Pulmonary artery endothelial cell (primary cell): ENCODE measurements at regions not wholly inside any gene's neighbourhood (a gene's known extent, or its start where the extent isn't known, plus 50 kb on each side); places are given as distances from the start of the nearest gene placed in this dataset.
"Not testable (repeated sequence)": the region's sequence is repeated elsewhere in the genome, so short reads cannot be mapped to it uniquely, and the experiment has no call there.

ENCODE experiments used
- DNase-seq: peaks from one replicate; pipeline ENCODE4 v3.0.0-alpha.2; 2011; ENCODE audit warnings: low read depth, low spot score

- no peak for DNase-seq
These were observed 1569.3 kb downstream of the PCDH18 start for GRCh38 chr4:135963009-135963408.

DNA sequence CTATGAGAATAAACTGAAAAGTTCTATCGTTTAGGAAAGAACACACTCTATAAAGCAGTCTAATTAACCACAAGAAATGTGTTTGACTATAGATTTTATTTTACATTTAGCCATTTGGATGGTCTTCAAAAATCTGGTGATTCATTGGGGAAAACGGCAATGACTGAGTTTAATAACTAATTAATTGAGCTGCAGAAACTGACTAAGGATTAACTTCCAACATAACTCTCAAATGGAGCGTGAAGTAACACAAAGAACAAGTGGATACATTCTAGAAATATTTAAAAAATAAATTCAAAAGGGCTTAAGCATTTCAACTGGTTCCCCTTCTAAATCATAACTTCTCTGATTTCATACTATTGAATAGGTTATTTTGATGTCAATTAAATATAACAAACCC, 1582.4 kb downstream of the PCDH18 start:
- DNase-seq, result no peak

DNA sequence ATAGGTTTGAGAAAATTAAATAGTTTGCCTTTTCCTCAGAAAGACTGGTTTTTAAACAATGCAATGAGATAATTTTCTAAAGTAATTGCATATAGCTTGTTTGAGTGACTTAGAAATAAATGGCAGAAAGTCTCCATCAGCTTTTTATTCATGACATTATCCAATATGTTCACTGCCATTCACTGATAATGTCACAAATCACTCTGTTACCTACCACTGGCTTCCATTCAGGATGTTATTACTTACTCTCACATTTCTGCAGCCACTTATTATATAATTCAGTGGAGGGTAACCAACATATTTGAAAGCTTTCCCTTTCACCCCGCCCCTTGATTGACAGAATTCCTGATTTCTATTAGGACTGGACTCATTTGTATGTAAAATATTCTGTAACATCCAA, 1583.5 kb downstream of the PCDH18 start:
- DNase-seq, result no peak

DNA sequence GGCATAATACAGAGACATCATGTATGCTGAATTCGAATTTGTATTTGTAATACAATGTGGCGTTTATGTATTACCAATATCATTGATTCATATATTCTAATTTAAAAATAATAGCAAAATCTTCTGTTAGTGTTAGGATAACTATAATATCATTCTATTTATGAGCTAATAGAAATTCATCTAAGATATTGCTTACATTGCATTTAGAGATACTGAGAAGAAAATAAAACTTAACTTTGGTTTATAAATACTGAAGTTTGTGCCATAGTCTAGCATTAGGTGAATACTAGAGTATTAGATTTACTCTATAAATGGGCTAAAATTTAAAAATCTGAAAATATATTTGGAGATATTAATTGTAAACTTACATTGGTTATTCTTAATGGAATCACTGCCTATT, 1590.6 kb downstream of the PCDH18 start:
- DNase-seq, result no peak

- DNase-seq, result no peak
These were observed 1598.3 kb downstream of the PCDH18 start for GRCh38 chr4:135934026-135934425.

GRCh38 chr4:135927651-135928050, 1604.6 kb downstream of the PCDH18 start:
- no peak for DNase-seq

GRCh38 chr4:135921081-135921480, 1611.2 kb downstream of the PCDH18 start:
- DNase-seq, result no peak

- DNase-seq, result no peak
These were observed 1615.3 kb downstream of the PCDH18 start for GRCh38 chr4:135917011-135917410.

- DNase-seq, result no peak
These were observed 1631.3 kb downstream of the PCDH18 start for GRCh38 chr4:135900956-135901355.

GRCh38 chr4:135864304-135864703, 1662.7 kb upstream of the PABPC4L start:
- DNase-seq, result not testable (repeated sequence)

- DNase-seq, result no peak
These were observed 1639.2 kb upstream of the PABPC4L start for GRCh38 chr4:135840781-135841180.

- no peak for DNase-seq
These were observed 1638.1 kb upstream of the PABPC4L start for GRCh38 chr4:135839712-135840111.

DNA sequence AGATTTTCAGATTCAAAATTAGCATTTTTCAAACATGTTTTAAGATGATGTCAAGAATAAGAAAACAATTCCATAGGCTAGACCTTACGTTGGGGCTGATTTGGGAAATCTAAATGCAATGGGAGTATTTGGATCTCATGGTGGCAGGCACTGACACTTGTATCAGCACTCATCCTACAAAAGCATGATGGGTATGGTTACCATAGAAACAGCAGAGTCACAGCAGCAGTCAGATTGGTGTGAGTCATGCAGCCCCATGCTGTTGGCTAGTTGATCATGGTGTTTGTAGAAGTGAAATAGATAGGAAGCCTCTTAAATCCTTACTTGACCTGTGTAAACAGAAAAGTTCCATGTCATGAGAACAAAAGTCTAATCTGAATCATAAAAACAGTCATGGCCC, 1637.3 kb upstream of the PABPC4L start:
- no peak for DNase-seq

- no peak for DNase-seq
These were observed 1632.9 kb upstream of the PABPC4L start for GRCh38 chr4:135834471-135834870.

DNA sequence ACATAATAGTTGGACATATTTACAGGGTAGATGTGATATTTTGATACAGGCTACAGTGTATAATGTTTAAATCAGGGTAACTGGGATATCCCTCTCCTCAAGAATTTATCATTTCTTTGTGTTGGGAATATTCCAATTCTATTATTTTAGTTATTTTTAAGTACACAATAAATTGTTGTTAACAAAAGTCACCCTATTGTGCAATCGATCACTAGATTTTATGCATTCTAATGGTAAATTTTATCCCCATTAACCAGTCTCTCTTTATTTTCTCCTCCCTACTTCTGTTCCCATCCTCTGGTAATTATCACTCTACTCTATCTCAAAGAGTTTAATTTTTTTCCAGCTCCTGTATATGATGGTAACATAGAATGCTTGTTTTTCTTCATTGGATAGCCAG, 1631.9 kb upstream of the PABPC4L start:
- DNase-seq, result no peak

- no peak for DNase-seq
These were observed 1623.2 kb upstream of the PABPC4L start for GRCh38 chr4:135824759-135825296.

GRCh38 chr4:135804785-135805184, 1603.2 kb upstream of the PABPC4L start:
- DNase-seq, result no peak

- DNase-seq, result no peak
These were observed 1575.8 kb upstream of the PABPC4L start for GRCh38 chr4:135777361-135777760.

DNA sequence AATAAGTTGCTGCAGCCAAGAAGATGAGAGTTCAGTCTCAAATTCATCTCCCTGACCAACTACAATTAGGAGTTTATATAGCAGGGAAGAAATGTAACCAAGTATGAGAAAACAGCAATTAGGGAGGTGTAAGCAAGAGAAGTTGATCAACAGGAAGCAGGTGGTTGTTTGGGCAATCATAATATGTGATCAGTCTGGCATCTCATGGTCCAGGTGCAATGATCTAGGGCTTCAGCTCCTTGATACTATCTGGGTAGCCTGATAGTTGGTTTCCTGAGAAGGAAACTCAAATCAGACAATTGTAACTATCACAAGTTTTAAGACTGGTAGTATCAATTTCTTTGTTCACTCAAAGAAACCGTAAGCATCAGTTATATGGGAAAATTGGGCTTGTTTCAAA, 1574.3 kb upstream of the PABPC4L start:
- DNase-seq, result no peak

DNA sequence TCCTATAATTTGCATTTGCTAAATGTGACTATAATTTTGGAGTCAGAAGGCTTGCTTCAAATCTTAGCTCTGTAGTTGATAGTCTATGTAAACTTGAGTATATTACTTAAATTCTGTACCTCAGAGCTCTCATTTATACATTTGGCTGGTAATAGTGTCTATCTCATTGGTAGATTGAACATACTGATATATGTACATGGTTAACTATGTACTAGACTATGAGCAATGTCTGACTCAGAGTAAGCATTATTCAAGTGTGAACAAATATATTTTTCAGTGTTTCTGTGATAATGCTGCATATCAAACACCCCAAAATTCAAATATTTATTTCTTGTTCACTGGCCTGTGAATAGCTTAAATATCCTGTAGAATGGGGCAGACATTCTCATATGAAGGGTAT, 1568.9 kb upstream of the PABPC4L start:
- no peak for DNase-seq

DNA sequence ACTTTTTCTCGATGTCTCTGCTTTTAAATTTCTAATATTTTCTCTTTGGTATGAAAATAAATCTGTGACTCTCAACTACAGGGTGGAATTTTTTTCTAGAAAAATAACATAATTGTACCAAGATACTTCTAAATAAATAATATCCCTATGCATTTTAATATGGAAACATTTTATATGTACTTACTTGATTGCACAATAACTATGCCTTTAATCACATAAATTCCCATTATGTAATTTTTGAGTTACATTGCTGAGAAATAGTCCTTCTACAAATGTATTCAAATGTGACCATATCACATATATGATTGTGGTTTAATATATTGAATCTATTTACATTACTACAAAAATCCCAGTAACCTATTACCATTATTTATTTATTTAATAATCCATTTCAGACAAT, 1543.3 kb upstream of the PABPC4L start:
- no peak for DNase-seq

- no peak for DNase-seq
These were observed 1540.0 kb upstream of the PABPC4L start for GRCh38 chr4:135741583-135741982.

GRCh38 chr4:135739354-135739753, 1537.8 kb upstream of the PABPC4L start:
- no peak for DNase-seq

DNA sequence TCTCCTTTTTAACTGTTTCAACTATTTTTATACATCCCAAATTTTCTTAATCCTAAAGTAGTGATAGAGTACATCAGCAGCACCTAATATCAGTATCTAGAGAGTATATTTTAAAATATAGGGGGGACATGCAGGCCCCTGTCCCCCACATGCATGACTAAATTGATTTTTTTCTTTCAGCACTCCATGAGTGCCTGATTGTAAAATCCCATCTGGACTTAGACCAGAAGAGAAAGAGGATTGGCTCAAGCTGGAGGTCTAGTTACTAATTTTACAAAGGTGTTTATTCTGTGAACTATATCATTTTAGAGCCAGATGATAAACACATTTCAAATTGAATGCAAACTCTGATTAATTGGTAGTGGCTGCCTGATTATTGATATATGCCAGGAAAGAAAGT, 1533.9 kb upstream of the PABPC4L start:
- DNase-seq, result no peak
